ENCODE measurements at regions not wholly inside any gene's neighbourhood (a gene's known extent, or its start where the extent isn't known, plus 50 kb on each side); places are given as distances from the start of the nearest gene placed in this dataset.

DNA sequence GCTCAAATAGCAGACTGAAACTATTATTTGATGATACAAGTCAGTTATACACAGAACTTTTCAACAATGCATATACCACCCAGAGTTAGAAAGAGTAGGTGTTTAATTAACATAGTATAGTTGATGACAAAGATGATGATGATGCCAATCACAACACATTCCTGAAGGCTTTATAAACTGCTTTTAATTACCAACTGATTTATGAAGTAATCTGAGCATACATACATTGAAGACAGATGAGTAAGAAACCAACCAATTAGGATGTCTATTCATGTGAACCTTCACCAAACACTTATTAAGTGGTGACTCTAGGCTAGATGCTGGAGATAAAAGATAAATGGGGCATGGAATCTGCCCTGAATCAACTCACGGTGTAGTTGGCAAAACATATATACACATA lies 600.9 kb upstream of the FLRT2 start:
- TF ChIP-seq, protein P1, sequence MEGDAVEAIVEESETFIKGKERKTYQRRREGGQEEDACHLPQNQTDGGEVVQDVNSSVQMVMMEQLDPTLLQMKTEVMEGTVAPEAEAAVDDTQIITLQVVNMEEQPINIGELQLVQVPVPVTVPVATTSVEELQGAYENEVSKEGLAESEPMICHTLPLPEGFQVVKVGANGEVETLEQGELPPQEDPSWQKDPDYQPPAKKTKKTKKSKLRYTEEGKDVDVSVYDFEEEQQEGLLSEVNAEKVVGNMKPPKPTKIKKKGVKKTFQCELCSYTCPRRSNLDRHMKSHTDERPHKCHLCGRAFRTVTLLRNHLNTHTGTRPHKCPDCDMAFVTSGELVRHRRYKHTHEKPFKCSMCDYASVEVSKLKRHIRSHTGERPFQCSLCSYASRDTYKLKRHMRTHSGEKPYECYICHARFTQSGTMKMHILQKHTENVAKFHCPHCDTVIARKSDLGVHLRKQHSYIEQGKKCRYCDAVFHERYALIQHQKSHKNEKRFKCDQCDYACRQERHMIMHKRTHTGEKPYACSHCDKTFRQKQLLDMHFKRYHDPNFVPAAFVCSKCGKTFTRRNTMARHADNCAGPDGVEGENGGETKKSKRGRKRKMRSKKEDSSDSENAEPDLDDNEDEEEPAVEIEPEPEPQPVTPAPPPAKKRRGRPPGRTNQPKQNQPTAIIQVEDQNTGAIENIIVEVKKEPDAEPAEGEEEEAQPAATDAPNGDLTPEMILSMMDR (tag by site-specific recombination; IDR thresholded peaks at IDR 0.05): no peak
- TF ChIP-seq ZNF324 (tag by site-specific recombination; IDR thresholded peaks at IDR 0.05): no peak
